ENCODE measurements at regions not wholly inside any gene's neighbourhood (a gene's known extent, or its start where the extent isn't known, plus 50 kb on each side); places are given as distances from the start of the nearest gene placed in this dataset.

DNA sequence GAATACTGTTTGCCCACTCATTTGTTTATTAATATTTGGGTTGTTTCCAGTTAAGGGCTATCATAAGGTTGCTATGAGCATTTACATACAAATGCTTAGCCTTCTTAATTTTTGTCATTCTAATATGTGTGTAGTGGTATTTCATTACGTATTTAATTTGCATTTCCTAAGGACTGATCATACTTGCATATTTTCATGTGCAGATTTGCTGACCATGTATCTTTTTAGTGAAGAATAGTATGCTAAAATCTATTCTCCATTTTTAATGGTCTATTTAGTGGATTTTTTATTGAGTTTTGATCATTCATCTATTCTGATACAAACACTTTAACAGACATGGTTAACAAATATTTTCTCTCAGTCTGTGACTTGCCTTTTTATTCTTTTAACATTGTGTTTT lies 949.5 kb downstream of the RAB28 start:
- TF ChIP-seq, protein P1, sequence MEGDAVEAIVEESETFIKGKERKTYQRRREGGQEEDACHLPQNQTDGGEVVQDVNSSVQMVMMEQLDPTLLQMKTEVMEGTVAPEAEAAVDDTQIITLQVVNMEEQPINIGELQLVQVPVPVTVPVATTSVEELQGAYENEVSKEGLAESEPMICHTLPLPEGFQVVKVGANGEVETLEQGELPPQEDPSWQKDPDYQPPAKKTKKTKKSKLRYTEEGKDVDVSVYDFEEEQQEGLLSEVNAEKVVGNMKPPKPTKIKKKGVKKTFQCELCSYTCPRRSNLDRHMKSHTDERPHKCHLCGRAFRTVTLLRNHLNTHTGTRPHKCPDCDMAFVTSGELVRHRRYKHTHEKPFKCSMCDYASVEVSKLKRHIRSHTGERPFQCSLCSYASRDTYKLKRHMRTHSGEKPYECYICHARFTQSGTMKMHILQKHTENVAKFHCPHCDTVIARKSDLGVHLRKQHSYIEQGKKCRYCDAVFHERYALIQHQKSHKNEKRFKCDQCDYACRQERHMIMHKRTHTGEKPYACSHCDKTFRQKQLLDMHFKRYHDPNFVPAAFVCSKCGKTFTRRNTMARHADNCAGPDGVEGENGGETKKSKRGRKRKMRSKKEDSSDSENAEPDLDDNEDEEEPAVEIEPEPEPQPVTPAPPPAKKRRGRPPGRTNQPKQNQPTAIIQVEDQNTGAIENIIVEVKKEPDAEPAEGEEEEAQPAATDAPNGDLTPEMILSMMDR (IDR thresholded peaks at IDR 0.05 in 2 of 3, conservative IDR thresholded peaks at IDR 0.05 in 1 of 3; ENCODE audit: borderline replicate concordance in 1 of 3, insufficient read depth in 1 of 3, low read depth in 2 of 3, low read length in 2 of 3): no peak
- TF ChIP-seq, protein P2, sequence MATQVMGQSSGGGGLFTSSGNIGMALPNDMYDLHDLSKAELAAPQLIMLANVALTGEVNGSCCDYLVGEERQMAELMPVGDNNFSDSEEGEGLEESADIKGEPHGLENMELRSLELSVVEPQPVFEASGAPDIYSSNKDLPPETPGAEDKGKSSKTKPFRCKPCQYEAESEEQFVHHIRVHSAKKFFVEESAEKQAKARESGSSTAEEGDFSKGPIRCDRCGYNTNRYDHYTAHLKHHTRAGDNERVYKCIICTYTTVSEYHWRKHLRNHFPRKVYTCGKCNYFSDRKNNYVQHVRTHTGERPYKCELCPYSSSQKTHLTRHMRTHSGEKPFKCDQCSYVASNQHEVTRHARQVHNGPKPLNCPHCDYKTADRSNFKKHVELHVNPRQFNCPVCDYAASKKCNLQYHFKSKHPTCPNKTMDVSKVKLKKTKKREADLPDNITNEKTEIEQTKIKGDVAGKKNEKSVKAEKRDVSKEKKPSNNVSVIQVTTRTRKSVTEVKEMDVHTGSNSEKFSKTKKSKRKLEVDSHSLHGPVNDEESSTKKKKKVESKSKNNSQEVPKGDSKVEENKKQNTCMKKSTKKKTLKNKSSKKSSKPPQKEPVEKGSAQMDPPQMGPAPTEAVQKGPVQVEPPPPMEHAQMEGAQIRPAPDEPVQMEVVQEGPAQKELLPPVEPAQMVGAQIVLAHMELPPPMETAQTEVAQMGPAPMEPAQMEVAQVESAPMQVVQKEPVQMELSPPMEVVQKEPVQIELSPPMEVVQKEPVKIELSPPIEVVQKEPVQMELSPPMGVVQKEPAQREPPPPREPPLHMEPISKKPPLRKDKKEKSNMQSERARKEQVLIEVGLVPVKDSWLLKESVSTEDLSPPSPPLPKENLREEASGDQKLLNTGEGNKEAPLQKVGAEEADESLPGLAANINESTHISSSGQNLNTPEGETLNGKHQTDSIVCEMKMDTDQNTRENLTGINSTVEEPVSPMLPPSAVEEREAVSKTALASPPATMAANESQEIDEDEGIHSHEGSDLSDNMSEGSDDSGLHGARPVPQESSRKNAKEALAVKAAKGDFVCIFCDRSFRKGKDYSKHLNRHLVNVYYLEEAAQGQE (IDR thresholded peaks at IDR 0.05; ENCODE audit: low read depth): no peak
